HG02763 (cell line): ENCODE measurements at regions not wholly inside any gene's neighbourhood (a gene's known extent, or its start where the extent isn't known, plus 50 kb on each side); places are given as distances from the start of the nearest gene placed in this dataset.

ENCODE experiments used
- ATAC-seq: cut with Tn5 transposase; IDR thresholded peaks from one replicate; pipeline ENCODE4 v1.9.1; 2021; ENCODE audit warnings: mild to moderate bottlenecking, moderate library complexity; ENCODE audit not compliant: unreplicated experiment

GRCh38 chr10:31647861-31648260 lies 280.8 kb downstream of the ARHGAP12 start:
- ATAC-seq = no peak

DNA sequence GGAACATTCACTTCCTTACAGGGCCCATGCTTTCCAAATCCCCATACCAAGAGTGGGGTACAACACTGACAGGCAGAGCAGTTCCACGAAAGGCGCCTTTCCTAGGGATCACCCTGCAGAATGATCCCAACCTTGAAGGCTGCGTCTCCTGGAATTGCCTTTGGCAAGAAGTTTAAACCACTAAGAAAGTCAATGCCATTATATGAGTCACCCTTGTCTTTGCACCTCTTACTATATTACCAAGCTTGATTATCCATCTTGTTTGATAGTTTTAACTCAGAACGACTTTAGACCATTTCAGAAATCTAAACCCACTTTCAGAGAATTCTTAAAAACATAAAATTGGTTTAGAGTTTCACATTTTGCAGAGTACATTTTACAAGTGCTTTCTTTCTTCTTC lies 282.1 kb downstream of the ARHGAP12 start:
- no peak for ATAC-seq

DNA sequence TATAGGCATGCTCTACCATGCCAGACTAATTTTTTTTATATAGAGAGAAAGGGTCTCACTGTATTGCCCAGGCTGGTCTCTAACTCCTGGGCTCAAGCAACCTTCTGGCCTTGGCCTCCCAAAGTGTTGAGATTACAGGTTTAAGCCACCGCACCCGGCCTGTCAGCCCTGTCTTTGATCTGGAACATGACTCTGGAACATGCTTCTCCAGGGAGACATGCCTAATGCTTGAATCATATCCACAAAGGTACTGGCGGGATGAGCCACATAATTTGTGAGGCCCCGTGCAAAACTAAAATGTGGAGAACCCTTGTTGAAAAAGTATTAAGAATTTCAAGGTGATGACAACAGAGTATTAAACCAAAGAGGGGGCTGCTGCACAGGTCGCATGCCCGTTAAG lies 282.8 kb downstream of the ARHGAP12 start:
- no peak for ATAC-seq

- ATAC-seq = no peak
These were observed 283.5 kb downstream of the ARHGAP12 start for GRCh38 chr10:31644931-31645633.

GRCh38 chr10:31642281-31642680 lies 286.4 kb downstream of the ARHGAP12 start:
- ATAC-seq = no peak

GRCh38 chr10:31635415-31636065 lies 293.1 kb downstream of the ARHGAP12 start:
- no peak for ATAC-seq

- ATAC-seq = no peak
These were observed 293.6 kb downstream of the ARHGAP12 start for GRCh38 chr10:31635009-31635408.

DNA sequence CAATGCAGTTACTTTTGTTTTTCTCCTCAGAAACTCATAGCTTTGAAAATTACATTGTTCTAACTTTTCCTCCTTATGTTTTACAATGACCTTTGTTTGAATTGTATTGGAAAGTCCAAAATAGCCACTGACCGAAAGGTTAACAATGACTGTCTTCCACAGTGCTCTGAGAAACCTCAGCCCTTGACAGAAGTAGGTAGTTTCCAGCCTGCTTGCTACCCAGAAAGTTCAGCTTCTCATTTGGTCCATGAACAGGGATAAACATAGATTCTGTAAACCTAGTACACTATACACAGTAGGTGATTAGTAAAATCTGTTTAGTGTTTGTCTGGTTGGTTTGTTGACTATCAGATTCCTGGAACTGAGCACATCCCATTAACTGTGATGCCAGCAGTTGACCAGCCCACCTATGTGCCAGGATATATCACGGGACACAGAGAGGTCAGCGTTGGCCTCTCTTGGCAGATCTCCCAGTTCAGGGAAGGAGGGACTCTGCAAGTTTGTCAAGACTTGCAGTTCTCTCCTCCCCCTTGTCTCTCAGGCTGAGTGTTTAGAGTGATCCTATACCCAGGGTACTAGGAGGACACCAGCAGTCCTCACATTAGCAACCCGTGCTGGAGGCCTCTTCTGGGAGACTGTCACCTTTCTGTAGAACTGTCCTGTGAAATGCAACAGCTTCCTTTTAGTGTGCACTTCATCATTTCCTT lies 297.6 kb downstream of the ARHGAP12 start:
- no peak for ATAC-seq

DNA sequence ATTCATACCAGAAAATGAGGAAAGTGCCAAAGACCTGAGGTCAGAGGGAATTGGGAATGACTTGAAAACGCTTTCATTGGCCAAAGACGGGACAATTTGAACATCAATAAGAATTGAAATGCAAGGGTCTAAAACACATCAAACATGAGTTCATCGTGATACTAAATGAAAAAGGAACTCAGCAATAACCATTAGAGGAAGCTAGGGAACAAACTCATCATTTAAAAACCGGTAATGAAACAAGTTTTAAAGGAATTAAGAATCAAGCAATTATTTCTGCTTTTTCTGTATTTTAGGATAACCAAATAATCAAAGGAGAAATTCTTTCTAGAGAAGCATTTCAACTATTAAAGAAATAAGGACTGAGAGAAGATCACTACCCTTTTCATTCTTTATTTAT lies 303.1 kb downstream of the ARHGAP12 start:
- no peak for ATAC-seq

DNA sequence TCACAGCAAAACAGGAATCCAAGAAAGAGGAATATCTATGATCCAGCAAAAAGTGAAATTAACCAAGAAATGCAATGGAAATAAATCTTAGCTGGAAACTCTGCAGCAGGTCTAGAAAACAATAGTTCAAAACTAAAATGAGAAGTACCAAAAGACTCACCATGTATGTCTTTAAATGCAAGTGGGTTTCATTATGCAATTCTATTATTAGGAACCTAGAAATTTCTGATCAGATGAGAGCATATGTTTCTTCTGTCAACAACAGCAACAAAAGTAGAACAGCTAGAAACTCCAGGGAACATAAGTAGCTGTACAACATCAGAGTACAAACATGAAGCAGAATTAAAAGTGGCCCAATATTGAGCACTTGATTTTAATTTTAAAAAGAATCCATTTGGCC lies 304.0 kb downstream of the ARHGAP12 start:
- no peak for ATAC-seq

GRCh38 chr10:31623947-31624346 lies 304.7 kb downstream of the ARHGAP12 start:
- ATAC-seq = no peak

- no peak for ATAC-seq
These were observed 304.4 kb downstream of the ZEB1 start for GRCh38 chr10:31623466-31623865.

- no peak for ATAC-seq
These were observed 304.0 kb downstream of the ZEB1 start for GRCh38 chr10:31622978-31623377.

GRCh38 chr10:31621733-31622132 lies 302.7 kb downstream of the ZEB1 start:
- no peak for ATAC-seq

GRCh38 chr10:31620226-31621151 lies 301.5 kb downstream of the ZEB1 start:
- no peak for ATAC-seq

GRCh38 chr10:31619531-31620061 lies 300.6 kb downstream of the ZEB1 start:
- ATAC-seq = no peak

DNA sequence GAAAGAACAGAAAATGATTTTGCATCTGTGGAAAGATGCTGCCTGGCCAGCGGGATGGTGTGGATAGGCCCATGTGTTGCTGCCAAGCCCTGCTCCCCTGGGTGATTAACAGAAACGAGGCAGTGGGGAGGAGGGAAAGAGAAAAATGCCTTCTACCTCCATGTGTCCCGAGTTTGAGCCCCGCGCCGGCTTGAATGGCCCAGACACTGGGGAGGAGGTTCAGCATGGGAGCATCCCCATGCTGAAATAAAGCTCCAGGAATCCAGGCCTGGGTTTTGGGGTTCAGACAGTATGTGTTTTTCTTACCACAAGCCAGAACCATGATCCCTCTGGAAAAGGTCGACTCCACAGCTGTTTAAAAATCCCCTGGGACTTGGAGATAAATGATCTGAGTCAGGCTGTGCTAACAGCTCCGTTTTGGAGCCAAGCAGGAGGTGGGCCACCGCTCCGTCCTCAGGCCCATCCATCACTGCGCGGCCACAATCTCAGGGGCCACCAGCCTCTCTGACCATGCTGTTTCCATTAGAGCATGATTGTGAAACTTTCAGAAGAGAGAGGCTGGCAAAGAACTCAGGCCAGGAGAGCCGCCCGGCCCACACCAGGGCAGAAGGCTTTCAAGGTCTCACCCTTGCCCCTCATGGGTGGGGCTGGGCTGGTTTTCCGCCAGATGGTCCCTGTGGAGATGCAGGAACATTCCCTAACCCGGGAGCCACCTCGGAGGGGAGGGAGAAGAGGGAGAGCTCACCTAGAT lies 299.7 kb downstream of the ZEB1 start:
- ATAC-seq = no peak

GRCh38 chr10:31617757-31618156 lies 298.7 kb downstream of the ZEB1 start:
- no peak for ATAC-seq

DNA sequence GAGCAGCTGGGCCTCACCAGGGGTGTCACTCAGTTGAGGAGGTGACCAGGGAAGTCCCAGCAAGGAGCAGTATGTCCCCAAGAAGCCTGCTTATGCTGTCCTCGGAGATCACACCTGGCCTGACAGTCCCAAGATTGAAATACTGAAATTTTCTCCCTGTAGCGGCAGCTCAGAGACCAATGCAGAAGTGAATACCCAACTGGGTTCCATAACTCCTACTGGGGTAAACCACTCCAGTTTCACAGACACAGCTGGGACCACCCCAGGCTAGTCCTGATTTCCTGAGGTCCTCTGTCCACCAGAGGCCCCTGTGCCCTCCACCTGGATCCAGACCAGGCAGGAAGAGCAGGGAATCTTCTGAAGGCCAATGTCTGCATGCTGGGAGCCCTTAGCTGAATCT lies 298.1 kb downstream of the ZEB1 start:
- ATAC-seq = no peak

DNA sequence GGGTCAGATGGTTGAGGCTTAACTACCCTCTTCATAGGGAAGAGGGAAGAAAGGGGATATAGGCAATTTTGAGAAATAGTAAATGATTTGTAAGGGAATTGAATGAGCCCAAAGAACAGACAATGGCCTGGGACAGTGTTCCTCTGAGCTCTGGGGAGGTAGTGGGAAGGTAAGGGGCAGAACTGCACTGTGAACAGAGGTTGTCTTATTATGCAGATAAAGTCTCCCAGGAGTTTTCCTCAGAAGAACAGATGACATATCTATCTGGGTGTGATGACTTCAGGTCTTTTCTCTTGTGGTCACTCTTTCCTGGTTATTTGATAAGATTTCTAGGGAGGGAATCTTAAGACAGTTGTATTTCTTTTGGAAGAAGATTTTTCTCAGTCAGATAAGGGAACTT lies 296.1 kb downstream of the ZEB1 start:
- ATAC-seq = no peak
